ENCODE measurements at regions not wholly inside any gene's neighbourhood (a gene's known extent, or its start where the extent isn't known, plus 50 kb on each side); places are given as distances from the start of the nearest gene placed in this dataset.
A peak's percentile ranks its signal among the peaks of the same experiment; 100 is the strongest.

- DNase-seq (ENCODE audit: low read depth) = peak; percentile 95
Observed at GRCh38 chr9:99365233-99365980, 143.3 kb downstream of the SEC61B start.

GRCh38 chr9:99366183-99366582, 144.1 kb downstream of the SEC61B start:
- no peak for DNase-seq (ENCODE audit: low read depth)

- DNase-seq (ENCODE audit: low read depth) = no peak
Observed at GRCh38 chr9:99366621-99367020, 144.5 kb downstream of the SEC61B start.

GRCh38 chr9:99368341-99369326, 146.6 kb downstream of the SEC61B start:
- DNase-seq (ENCODE audit: low read depth) = peak; percentile 95

GRCh38 chr9:99369327-99369722, 147.2 kb downstream of the SEC61B start:
- no peak for DNase-seq (ENCODE audit: low read depth)

- no peak for DNase-seq (ENCODE audit: low read depth)
Observed at GRCh38 chr9:99370376-99370775, 148.3 kb downstream of the SEC61B start.

GRCh38 chr9:99371376-99371775, 149.3 kb downstream of the SEC61B start:
- DNase-seq (ENCODE audit: low read depth) = no peak

- no peak for DNase-seq (ENCODE audit: low read depth)
Observed at GRCh38 chr9:99373912-99374311, 151.8 kb downstream of the SEC61B start.

GRCh38 chr9:99374793-99375192, 152.7 kb downstream of the SEC61B start:
- DNase-seq (ENCODE audit: low read depth) = no peak

- DNase-seq (ENCODE audit: low read depth) = peak; percentile 47
Observed at GRCh38 chr9:99375481-99375880, 153.4 kb downstream of the SEC61B start.

- DNase-seq (ENCODE audit: low read depth) = peak; percentile 94
Observed at GRCh38 chr9:99377790-99378775, 156.0 kb downstream of the SEC61B start.

GRCh38 chr9:99383536-99383935, 161.5 kb downstream of the SEC61B start:
- no peak for DNase-seq (ENCODE audit: low read depth)

- DNase-seq (ENCODE audit: low read depth) = peak; percentile 31
Observed at GRCh38 chr9:99385215-99385614, 163.1 kb downstream of the SEC61B start.

- DNase-seq (ENCODE audit: low read depth) = peak; percentile 94
Observed at GRCh38 chr9:99385814-99386279, 163.8 kb downstream of the SEC61B start.

- DNase-seq (ENCODE audit: low read depth) = peak; percentile 85
Observed at GRCh38 chr9:99387431-99387830, 165.3 kb downstream of the SEC61B start.

- peak; percentile 76 for DNase-seq (ENCODE audit: low read depth)
Observed at GRCh38 chr9:99389087-99390033, 167.3 kb downstream of the SEC61B start.

- no peak for DNase-seq (ENCODE audit: low read depth)
Observed at GRCh38 chr9:99391937-99392594, 170.0 kb downstream of the SEC61B start.

GRCh38 chr9:99392986-99393385, 170.9 kb downstream of the SEC61B start:
- DNase-seq (ENCODE audit: low read depth) = no peak

- DNase-seq (ENCODE audit: low read depth) = no peak
Observed at GRCh38 chr9:99393993-99394392, 171.9 kb downstream of the SEC61B start.

- peak; percentile 21 for DNase-seq (ENCODE audit: low read depth)
Observed at GRCh38 chr9:99398241-99398640, 176.2 kb downstream of the SEC61B start.
